ENCODE measurements at regions not wholly inside any gene's neighbourhood (a gene's known extent, or its start where the extent isn't known, plus 50 kb on each side); places are given as distances from the start of the nearest gene placed in this dataset.

DNA sequence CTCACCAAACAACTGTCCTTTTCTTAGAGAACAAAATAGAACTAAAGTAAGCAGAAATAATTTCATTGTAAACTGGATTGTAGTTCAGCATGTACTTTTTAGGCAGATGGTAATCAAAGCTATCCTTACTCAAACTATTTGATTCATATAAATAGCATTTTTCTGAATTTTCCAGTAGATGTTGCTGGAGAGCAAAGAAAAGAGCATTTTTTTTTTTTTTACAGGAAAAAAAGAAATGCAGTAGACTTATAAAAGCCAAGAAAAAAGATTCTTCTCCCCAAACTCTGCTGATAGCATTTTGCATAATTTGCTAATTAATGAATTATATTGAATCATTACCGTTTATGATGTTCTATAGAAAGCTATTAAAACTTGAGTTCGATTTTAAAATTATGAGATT, 715.3 kb upstream of the WWC1 start:
- intact Hi-C loops (cut with micrococcal nuclease): no loop called here
- Mint-ChIP-seq H3K9me3 (no peaks in the 10 kb centered on the region), H3K4me3 (no peak overlapping the region), H3K27ac (no peak overlapping the region), H3K36me3 (no peaks in the 10 kb centered on the region), H3K27me3 (peaks cover 9% of the 10 kb centered on the region), H3K4me1 (ENCODE audit: low read depth) (peaks cover 6% of the 10 kb centered on the region)
- DNase-seq: no peak
- ChIA-PET POLR2A (no interaction called here), CTCF (no interaction called here)

DNA sequence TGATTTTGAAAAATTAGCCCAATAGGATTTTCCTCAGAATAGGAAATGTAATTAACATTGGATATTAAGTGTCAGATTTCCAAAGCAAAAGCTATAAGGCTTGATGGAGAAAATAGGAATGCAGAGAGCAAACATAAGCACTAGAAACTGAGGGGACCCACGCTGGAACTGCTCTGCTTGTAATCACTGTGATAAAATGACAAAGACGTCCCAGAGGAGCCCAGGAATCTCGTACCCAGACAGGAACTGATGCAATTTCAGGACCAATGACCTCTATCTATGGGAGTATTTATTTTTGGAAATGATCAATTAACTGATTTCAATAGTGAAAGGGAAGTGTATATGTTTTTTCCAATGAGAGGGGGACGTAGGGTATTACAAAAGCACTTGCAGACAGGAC, 714.5 kb upstream of the WWC1 start:
- intact Hi-C loops (cut with micrococcal nuclease): no loop called here
- Mint-ChIP-seq H3K27ac (no peak overlapping the region), H3K4me3 (no peak overlapping the region), H3K27me3 (peaks cover 9% of the 10 kb centered on the region), H3K9me3 (no peaks in the 10 kb centered on the region), H3K4me1 (ENCODE audit: low read depth) (peaks cover 6% of the 10 kb centered on the region), H3K36me3 (no peaks in the 10 kb centered on the region)
- DNase-seq: no peak
- ChIA-PET POLR2A (no interaction called here), CTCF (no interaction called here)

DNA sequence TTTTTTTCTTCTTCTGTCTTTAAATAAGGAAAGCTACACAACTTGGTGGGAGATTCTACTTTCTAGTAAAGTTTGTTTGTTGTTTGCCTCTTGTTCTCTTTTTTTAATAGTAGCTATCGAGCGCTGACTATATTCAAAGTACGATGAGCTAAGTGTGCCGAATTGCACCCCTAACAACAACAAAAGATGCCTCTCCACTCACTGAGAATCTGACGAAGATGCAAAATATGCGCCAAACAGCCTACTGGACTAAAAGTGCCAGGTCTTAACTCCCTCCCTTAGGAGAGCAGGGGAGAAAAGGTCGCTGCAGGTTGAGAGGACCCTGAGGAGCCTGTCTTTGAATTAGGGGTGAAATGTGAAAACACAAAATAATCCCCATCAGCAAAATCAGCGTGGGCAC, 713.8 kb upstream of the WWC1 start:
- ChIA-PET POLR2A (no interaction called here), CTCF (no interaction called here)
- no peak for DNase-seq
- Mint-ChIP-seq H3K4me1 (ENCODE audit: low read depth) (peaks cover 6% of the 10 kb centered on the region), H3K27ac (no peak overlapping the region), H3K27me3 (peaks cover 9% of the 10 kb centered on the region), H3K36me3 (no peaks in the 10 kb centered on the region), H3K4me3 (no peak overlapping the region), H3K9me3 (no peaks in the 10 kb centered on the region)
- intact Hi-C loops (cut with micrococcal nuclease): no loop called here

DNA sequence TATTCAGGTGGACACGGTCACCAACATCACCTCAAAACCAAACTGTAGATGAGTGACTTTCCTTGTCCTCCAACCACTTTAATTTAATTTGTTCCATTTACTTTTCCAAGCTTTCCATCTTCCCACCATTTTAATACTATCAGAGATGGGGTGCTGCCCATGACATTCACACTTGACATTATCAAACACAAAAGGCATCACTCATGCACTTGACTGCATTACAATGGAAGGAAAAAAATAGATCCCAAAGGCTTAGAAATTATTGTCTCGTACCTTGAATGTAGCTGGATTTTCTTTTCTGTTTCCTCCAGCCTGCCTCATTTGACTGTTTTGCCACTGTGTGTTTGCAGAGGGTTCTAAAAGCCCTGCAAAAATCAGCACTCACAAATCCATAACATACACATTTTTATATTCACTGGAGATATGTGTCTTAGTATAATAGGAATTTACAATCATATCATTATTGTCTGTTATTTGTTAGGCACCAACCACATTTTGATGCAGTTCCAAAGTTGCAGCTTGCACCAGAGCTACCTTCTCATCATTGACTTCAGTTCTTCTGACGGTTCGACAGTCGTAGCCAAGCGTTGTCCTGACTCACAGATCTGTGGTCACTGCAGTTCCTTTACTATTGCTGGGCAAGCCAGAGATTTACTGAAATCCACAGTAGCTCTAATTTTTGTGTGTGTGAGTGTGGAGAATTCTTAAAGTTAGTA, 712.3 kb upstream of the WWC1 start:
- no peaks in the 10 kb centered on the region for H3K36me3 Mint-ChIP-seq
- peaks cover 3% of the 10 kb centered on the region for H3K4me1 Mint-ChIP-seq (ENCODE audit: low read depth)
- CTCF ChIA-PET: interaction anchor here (0.5 kb wide), 1 partner anchor 20 kb away, joined by 4 read pairs; no protein-coding TSS in a partner anchor
- intact Hi-C loops (cut with micrococcal nuclease): no loop called here
- no peak overlapping the region for H3K27ac Mint-ChIP-seq
- H3K4me3 Mint-ChIP-seq: no peak overlapping the region
- DNase-seq: no peak
- H3K27me3 Mint-ChIP-seq: peaks cover 9% of the 10 kb centered on the region
- H3K9me3 Mint-ChIP-seq: no peaks in the 10 kb centered on the region
- POLR2A ChIA-PET: no interaction called here

DNA sequence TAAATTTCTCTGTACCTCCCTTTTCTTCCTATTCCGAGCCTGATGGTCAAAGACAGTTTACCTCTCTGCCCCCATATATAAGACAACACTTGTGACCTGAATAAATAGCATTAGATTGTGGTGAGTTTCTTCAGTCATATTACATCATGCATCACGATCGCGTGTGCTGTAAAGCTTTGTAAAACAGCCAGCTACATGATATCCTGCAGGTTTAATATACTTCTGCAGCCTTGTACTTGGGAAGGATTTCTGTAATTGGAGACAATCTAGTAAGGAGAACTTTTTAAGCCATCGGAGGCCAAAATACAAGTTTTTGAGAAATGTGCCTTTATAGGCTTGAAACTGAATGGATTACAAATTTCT, 711.8 kb upstream of the WWC1 start:
- POLR2A ChIA-PET: no interaction called here
- Mint-ChIP-seq H3K4me1 (ENCODE audit: low read depth) (no peaks in the 10 kb centered on the region), H3K27me3 (peaks cover 6% of the 10 kb centered on the region), H3K27ac (no peak overlapping the region), H3K36me3 (no peaks in the 10 kb centered on the region), H3K4me3 (no peak overlapping the region), H3K9me3 (no peaks in the 10 kb centered on the region)
- CTCF ChIA-PET: no interaction called here
- intact Hi-C loops (cut with micrococcal nuclease): no loop called here
- DNase-seq: no peak

DNA sequence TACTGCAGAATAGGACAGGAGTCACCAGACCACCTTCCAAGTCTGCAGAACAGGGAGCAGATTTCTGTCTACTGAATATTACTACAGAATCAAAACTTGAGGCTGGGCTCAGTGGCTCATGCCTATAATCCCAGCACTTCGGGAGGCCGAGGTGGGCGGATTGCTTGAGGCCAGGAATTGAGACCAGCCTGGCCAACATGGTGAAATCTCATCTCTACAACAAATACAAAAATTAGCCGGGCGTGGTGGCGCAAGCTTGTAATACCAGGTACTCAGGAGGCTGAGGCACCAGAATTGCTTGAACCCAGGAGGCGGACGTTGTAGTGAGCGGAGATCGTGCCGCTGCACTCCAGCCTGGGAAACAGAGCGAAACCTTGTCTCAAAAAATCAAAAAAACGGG, 710.8 kb upstream of the WWC1 start:
- POLR2A ChIA-PET: no interaction called here

DNA sequence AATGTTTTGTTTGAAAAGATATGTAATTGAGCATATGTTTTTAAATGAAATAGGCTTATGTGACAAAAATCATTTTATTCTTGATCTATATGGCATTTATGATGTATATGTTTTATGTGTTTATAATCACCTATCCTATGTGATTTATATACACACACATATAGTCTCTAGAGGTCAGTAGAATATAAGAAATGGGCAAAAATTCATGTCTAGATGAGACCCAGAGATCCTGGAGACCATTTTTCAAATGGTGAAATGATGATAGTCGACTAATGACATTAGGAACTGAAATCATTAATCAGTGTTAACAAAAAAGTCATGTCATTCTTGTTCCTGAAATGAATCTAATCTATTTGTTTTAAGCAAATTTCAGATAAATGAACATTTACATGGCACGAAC, 709.2 kb upstream of the WWC1 start:
- CTCF ChIA-PET: interaction anchor here (0.9 kb wide), 1 partner anchor 638 kb away, joined by 3 read pairs; no protein-coding TSS in a partner anchor
- H3K4me1 Mint-ChIP-seq (ENCODE audit: low read depth): no peaks in the 10 kb centered on the region

More for the DNA sequence above, 710.8 kb upstream of the WWC1 start:
- Mint-ChIP-seq H3K27ac (no peak overlapping the region), H3K4me1 (ENCODE audit: low read depth) (no peaks in the 10 kb centered on the region), H3K9me3 (peaks cover 6% of the 10 kb centered on the region), H3K27me3 (peaks cover 2% of the 10 kb centered on the region), H3K36me3 (no peaks in the 10 kb centered on the region), H3K4me3 (no peak overlapping the region)
- DNase-seq: no peak
- intact Hi-C loops (cut with micrococcal nuclease): no loop called here
- CTCF ChIA-PET: no interaction called here

DNA sequence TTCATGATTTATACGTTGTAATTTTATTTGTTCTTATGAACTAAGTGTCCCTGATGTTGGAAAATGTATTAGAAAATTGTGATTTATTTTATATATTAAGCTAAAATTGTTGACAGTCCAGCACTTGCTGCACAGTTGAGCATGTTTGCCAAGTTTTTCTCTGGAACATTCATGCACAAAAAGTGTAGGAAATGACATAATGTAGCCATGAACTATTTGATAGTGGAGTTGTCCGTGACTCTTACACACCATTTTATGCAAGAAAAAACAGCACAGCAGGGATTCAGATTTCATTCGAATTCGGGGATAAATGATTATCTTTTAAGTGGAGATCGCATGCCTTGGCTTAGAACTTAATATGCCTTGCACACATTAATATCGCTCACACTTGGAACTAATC, 708.6 kb upstream of the WWC1 start:
- peaks cover 6% of the 10 kb centered on the region for H3K9me3 Mint-ChIP-seq
- H3K36me3 Mint-ChIP-seq: no peaks in the 10 kb centered on the region
- intact Hi-C loops (cut with micrococcal nuclease): no loop called here
- no peak for DNase-seq
- no peak overlapping the region for H3K4me3 Mint-ChIP-seq
- H3K4me1 Mint-ChIP-seq (ENCODE audit: low read depth): no peaks in the 10 kb centered on the region
- POLR2A ChIA-PET: no interaction called here
- no peaks in the 10 kb centered on the region for H3K27me3 Mint-ChIP-seq
- no peak overlapping the region for H3K27ac Mint-ChIP-seq
- CTCF ChIA-PET: interaction anchor here (0.5 to 0.9 kb wide), 2 partner anchors 637 to 1475 kb away, joined by 3 to 5 read pairs; no protein-coding TSS in a partner anchor

More for the DNA sequence above, 709.2 kb upstream of the WWC1 start:
- Mint-ChIP-seq H3K9me3 (peaks cover 6% of the 10 kb centered on the region), H3K36me3 (no peaks in the 10 kb centered on the region), H3K27me3 (no peaks in the 10 kb centered on the region), H3K4me3 (no peak overlapping the region), H3K27ac (no peak overlapping the region)
- intact Hi-C loops (cut with micrococcal nuclease): no loop called here
- no peak for DNase-seq
- POLR2A ChIA-PET: no interaction called here

DNA sequence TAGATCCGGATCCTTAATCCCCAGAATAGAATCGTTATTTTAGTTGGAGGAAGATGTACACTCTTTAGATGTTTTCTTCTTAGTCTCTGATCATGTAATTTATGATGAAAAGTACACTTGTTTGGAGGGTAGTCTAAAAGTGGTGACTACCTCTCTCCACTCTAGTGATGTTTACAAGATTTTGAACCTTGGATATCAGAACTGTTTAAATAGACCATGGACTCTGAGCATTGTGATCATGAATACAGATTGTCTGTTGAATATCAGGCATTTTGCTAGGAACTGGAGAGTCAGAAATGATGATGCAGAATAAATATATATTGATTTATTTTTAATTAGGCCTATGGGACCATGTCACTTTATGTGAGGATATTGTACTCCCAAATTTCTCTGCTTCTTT, 706.3 kb upstream of the WWC1 start:
- peaks cover 6% of the 10 kb centered on the region for H3K9me3 Mint-ChIP-seq
- intact Hi-C loops (cut with micrococcal nuclease): no loop called here
- DNase-seq: no peak
- no peaks in the 10 kb centered on the region for H3K27me3 Mint-ChIP-seq
- H3K27ac Mint-ChIP-seq: no peak overlapping the region
- CTCF ChIA-PET: no interaction called here
- POLR2A ChIA-PET: no interaction called here
- H3K36me3 Mint-ChIP-seq: no peaks in the 10 kb centered on the region
- H3K4me1 Mint-ChIP-seq (ENCODE audit: low read depth): no peaks in the 10 kb centered on the region
- H3K4me3 Mint-ChIP-seq: no peak overlapping the region

DNA sequence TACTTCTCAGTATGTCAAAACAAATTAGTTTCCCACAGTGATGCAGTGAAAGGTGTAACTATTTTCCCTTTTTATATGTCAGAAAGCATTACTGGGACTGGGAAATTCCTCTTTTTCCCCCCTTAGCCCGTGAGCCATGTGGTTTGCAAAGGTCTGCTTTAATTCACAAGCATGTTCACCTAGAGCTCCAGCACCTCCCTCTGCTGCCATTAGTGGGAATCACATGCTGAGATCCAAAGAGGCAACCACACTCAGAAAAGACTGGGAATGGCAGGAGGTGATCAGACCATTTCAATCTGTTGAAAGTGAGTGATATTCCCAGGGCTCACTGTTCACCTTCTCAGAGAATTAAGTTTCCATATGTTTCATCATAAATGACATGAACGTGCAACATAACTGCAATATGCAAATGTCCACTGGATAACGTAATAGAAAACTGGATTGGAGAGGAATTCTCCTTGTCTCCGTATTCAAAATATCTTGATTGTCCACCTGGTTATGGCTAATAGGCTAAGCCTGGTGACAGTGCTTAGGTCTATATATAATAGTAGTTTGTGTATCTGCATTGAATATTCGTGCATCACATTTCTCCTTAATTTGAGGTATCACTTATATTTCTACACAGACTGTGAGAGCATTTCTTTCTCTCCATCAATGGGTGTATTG, 703.5 kb upstream of the WWC1 start:
- H3K36me3 Mint-ChIP-seq: no peaks in the 10 kb centered on the region
- H3K4me3 Mint-ChIP-seq: no peak overlapping the region
- H3K27me3 Mint-ChIP-seq: no peaks in the 10 kb centered on the region
- no peaks in the 10 kb centered on the region for H3K4me1 Mint-ChIP-seq (ENCODE audit: low read depth)
- intact Hi-C loops (cut with micrococcal nuclease): no loop called here
- POLR2A ChIA-PET: no interaction called here
- H3K9me3 Mint-ChIP-seq: peaks cover 6% of the 10 kb centered on the region
- no peak for DNase-seq
- CTCF ChIA-PET: no interaction called here
- no peak overlapping the region for H3K27ac Mint-ChIP-seq

DNA sequence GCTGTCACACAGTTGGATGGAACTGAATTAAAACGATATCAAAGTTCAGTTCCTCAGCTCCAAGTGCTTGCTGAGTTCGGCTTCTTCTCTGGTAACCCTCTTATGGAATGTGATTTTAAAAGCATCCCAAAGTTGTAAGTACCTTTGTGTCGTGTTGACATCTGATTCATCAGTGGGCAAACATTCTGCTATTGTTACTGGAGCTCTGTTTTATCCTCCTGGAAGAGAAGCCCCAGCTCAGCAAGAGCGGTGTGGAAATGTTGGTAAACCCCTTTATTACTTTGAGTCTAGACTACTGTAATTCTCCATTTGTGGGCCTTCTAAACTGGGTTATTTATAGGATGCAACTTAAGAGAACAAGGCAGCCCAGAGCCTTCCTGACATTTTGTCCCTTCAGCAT, 699.3 kb upstream of the WWC1 start:
- POLR2A ChIA-PET: no interaction called here
- Mint-ChIP-seq H3K4me3 (no peak overlapping the region), H3K4me1 (ENCODE audit: low read depth) (no peaks in the 10 kb centered on the region), H3K27ac (no peak overlapping the region), H3K36me3 (no peaks in the 10 kb centered on the region), H3K27me3 (no peaks in the 10 kb centered on the region), H3K9me3 (no peaks in the 10 kb centered on the region)
- no peak for DNase-seq
- intact Hi-C loops (cut with micrococcal nuclease): no loop called here
- CTCF ChIA-PET: no interaction called here

DNA sequence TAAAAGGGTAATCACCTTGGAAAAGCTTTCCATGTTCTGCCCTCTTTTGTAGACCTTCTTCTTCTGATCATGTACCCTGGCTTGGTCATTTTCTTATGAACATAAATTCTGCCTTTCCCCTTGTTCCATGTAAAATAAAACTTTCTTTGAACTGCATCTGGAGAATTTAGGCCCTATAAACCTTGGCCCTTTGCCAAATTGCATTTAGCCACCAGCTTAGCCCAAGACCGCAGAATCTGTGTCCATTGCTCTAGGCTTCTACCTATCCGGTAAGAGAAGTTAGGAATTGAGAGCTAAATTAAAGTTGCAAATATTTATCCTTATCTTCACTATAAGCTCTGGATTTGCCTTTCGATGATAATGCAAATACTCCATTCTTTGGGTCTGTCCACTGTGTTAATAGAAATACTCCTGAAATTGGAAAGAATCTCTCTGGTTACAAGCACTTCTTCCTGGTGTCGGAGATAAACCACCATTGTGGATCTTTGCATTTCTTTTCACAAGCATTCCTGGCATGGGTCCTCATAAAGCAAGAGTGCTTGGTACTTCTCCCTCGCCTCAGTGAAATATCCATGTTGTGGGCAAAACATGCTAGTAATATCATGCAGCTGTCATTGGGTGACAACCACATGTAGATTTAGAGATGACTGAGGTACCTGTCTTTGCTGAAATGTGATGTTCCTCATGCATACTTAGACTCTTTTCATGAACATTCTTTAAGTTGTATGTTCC, 698.0 kb upstream of the WWC1 start:
- CTCF ChIA-PET: no interaction called here
- Mint-ChIP-seq H3K36me3 (no peaks in the 10 kb centered on the region), H3K9me3 (no peaks in the 10 kb centered on the region), H3K4me3 (no peak overlapping the region), H3K27me3 (no peaks in the 10 kb centered on the region), H3K4me1 (ENCODE audit: low read depth) (no peaks in the 10 kb centered on the region), H3K27ac (no peak overlapping the region)
- intact Hi-C loops (cut with micrococcal nuclease): no loop called here
- no peak for DNase-seq
- POLR2A ChIA-PET: no interaction called here

DNA sequence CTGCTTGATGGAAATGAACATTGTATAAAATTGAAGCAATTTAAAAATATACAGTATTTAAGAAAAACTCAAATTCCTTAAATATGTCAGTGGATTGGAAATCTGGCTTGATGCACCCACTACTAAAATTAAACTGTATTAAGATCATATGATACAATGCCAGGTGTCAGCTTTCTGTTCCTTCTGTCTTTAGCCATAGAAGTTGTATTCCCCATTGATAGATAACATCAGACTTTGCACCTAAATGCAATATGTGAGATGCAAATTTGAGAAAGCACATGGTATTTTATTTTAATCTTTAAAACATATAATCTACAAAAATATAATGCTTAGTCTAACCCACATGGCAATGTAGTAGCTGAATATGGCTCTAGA, 697.4 kb upstream of the WWC1 start:
- DNase-seq: no peak
- H3K4me1 Mint-ChIP-seq (ENCODE audit: low read depth): no peaks in the 10 kb centered on the region
- no peaks in the 10 kb centered on the region for H3K9me3 Mint-ChIP-seq
- H3K27me3 Mint-ChIP-seq: no peaks in the 10 kb centered on the region
- ChIA-PET POLR2A (no interaction called here), CTCF (no interaction called here)
- no peaks in the 10 kb centered on the region for H3K36me3 Mint-ChIP-seq
- H3K4me3 Mint-ChIP-seq: no peak overlapping the region
- no peak overlapping the region for H3K27ac Mint-ChIP-seq
- intact Hi-C loops (cut with micrococcal nuclease): no loop called here
